Mesothelial cell of epicardium (in vitro differentiated cells): ENCODE measurements at regions not wholly inside any gene's neighbourhood (a gene's known extent, or its start where the extent isn't known, plus 50 kb on each side); places are given as distances from the start of the nearest gene placed in this dataset.
A peak's percentile ranks its signal among the peaks of the same experiment; 100 is the strongest.

Experiments
- DNase-seq, 2 experiments: peaks; one replicate each; pipeline ENCODE4 v3.0.0; 2021; ENCODE audit warnings: low spot score in 2 of 2; ENCODE audit not compliant: unreplicated experiment in 2 of 2
- H3K27ac Mint-ChIP-seq: 2 replicates; pipeline ENCODE4 v1.8.0; 2021; ENCODE audit warnings: mixed read lengths
- H3K27me3 Mint-ChIP-seq: 2 replicates; pipeline ENCODE4 v1.8.0; 2021; ENCODE audit warnings: low read depth, mixed read lengths
- H3K36me3 Mint-ChIP-seq: 2 replicates; pipeline ENCODE4 v1.8.0; 2021; ENCODE audit warnings: mixed read lengths
- H3K4me1 Mint-ChIP-seq: 2 replicates; pipeline ENCODE4 v1.8.0; 2021; ENCODE audit warnings: mixed read lengths
- H3K4me3 Mint-ChIP-seq: 2 replicates; pipeline ENCODE4 v1.8.0; 2021; ENCODE audit warnings: mild to moderate bottlenecking, moderate library complexity, mixed read lengths
- H3K9me3 Mint-ChIP-seq: 2 replicates; pipeline ENCODE4 v1.8.0; 2021; ENCODE audit warnings: mixed read lengths
- TF ChIP-seq, protein P1 (sequence below): fragments of 200-600 bp; sonication (generic); IDR thresholded peaks from one replicate; pipeline ENCODE4 v1.5.0; 2021; ENCODE audit warnings: antibody characterized with exemption; ENCODE audit not compliant: unreplicated experiment

DNA sequence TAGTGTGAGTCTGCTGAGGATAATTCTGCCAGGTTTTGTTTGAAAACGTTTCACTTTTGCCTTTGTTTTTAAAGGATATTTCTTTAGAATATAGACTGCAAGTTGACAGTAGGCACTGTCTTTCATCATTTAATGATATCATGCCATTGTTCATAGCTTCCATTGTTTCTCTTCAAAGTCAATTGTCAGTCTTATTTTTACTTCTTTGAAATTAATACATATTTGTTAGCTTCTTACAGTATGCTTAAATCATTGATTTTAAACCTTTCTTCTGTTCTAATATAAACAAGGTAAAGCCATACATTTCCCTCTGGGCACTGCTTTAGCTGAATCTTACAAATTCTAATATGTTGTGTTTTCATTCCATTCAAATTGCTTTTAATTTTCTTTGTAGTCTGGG is 62.3 kb upstream of the PARVA start:
- Mint-ChIP-seq H3K9me3 (peaks cover 36% of the 10 kb centered on the region), H3K4me1 (peaks cover 26% of the 10 kb centered on the region), H3K36me3 (peaks cover 12% of the 10 kb centered on the region), H3K27ac (no peak overlapping the region), H3K27me3 (no peaks in the 10 kb centered on the region), H3K4me3 (no peak overlapping the region)
- no peak for DNase-seq
- TF ChIP-seq, protein P1, sequence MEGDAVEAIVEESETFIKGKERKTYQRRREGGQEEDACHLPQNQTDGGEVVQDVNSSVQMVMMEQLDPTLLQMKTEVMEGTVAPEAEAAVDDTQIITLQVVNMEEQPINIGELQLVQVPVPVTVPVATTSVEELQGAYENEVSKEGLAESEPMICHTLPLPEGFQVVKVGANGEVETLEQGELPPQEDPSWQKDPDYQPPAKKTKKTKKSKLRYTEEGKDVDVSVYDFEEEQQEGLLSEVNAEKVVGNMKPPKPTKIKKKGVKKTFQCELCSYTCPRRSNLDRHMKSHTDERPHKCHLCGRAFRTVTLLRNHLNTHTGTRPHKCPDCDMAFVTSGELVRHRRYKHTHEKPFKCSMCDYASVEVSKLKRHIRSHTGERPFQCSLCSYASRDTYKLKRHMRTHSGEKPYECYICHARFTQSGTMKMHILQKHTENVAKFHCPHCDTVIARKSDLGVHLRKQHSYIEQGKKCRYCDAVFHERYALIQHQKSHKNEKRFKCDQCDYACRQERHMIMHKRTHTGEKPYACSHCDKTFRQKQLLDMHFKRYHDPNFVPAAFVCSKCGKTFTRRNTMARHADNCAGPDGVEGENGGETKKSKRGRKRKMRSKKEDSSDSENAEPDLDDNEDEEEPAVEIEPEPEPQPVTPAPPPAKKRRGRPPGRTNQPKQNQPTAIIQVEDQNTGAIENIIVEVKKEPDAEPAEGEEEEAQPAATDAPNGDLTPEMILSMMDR = no peak

DNA sequence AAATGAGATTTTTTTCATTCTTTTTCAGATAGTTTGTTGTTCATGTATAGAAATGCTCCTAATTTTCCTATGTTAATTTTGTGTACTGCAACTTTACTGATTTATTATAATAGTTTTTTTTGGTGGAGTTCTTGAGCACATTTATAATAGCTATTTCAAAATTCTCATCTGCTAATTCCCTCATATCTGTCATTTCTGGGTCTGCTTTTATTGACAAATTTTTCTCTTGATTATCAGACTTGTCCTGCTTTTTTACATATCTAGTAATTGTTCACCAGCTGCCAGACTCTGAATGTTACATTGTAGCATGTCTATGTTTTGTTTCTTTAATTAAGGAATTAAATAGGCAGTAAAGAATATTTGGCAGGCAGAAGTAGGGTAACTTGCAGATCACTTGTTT is 60.9 kb upstream of the PARVA start:
- peaks cover 40% of the 10 kb centered on the region for H3K4me1 Mint-ChIP-seq
- H3K27ac Mint-ChIP-seq = no peak overlapping the region
- H3K9me3 Mint-ChIP-seq = peaks cover 30% of the 10 kb centered on the region
- H3K36me3 Mint-ChIP-seq = peaks cover 12% of the 10 kb centered on the region
- H3K27me3 Mint-ChIP-seq = no peaks in the 10 kb centered on the region
- no peak for DNase-seq
- no peak overlapping the region for H3K4me3 Mint-ChIP-seq
- TF ChIP-seq, protein P1 = no peak

DNA sequence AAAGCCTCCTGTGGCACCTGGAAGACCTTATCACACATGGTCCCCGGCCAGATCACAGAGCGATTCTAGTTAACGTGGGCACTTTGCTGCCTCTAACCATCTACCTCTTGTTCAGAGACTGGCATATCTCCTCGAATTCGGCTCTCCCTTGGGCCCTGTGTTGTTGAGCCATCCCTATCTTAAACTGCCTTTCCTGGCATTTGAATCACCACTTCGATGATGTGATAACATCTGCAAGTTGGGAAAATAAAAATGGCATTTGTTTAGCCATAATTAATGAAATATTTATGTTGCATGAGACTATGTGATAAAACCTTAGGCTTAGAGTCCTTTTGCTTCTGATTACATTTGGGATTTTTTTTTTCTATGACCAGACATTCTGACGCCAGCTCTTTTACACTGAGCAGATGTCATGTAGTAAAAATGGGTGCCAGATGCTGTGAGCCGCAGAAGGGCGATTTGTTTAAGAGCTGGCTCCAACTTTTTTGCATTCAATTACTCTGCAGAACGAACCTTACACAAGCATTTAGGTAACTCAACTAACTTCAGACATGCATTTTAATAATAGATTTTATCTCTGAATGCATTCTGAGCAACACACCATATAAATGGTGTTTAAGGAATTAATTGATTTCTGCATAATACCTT is 58.5 kb upstream of the PARVA start:
- peaks cover 12% of the 10 kb centered on the region for H3K36me3 Mint-ChIP-seq
- H3K4me3 Mint-ChIP-seq = peak overlapping the region; percentile 18
- peak overlapping the region; percentile 96 for H3K27ac Mint-ChIP-seq
- no peak for DNase-seq
- H3K27me3 Mint-ChIP-seq = no peaks in the 10 kb centered on the region
- peaks cover 38% of the 10 kb centered on the region for H3K4me1 Mint-ChIP-seq
- H3K9me3 Mint-ChIP-seq = peaks cover 20% of the 10 kb centered on the region
- TF ChIP-seq, protein P1 = no peak

DNA sequence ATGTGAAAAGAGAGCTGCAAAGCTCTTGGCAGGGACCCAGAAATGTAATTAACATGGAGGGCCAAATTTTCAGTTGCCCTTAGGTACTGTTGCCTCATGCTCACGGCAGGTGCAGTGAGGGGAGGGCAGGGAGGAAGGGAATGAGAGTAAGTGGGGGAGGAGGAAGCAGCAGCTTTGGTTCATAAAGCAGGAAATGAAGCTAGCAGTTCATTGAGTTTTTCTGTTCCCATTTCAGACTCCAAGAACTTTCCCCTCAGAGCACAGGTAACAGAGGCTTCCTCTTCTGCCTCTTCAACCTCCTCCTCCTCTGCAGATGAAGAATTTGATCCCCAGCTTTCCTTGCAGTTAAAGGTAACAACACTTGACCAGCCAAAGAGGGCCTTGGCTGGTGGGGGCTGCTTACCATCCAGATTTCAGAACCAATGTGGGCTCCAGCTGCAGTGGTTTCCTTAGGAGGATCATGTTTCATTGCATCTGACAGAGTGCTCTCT is 57.9 kb upstream of the PARVA start:
- Mint-ChIP-seq H3K4me1 (peaks cover 38% of the 10 kb centered on the region), H3K4me3 (peak overlapping the region; percentile 36), H3K27ac (peak overlapping the region; percentile 96), H3K27me3 (no peaks in the 10 kb centered on the region), H3K36me3 (peaks cover 12% of the 10 kb centered on the region), H3K9me3 (peaks cover 20% of the 10 kb centered on the region)
- TF ChIP-seq, protein P1 = no peak
- DNase-seq = no peak

DNA sequence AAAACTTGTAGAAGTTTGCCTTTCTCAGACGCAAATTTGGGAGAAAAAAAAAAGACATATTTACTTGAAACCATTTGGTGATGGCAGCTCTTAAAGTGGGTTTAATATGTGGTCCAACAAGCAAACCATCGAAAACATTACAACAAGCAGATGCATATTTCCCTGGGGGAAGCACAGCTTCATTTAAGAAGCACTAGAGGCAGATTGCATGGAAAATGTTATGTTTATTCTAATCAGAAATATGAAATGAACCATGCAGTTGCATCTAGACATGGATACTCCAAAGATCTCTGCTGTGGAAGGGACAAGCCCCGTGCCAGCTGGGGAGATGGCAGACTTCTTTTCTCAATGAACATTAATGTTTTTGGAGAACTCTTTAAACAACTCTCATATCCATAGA is 57.4 kb upstream of the PARVA start:
- H3K4me3 Mint-ChIP-seq = peak overlapping the region; percentile 3
- peaks cover 16% of the 10 kb centered on the region for H3K9me3 Mint-ChIP-seq
- no peaks in the 10 kb centered on the region for H3K27me3 Mint-ChIP-seq
- TF ChIP-seq, protein P1 = no peak
- no peak for DNase-seq
- H3K27ac Mint-ChIP-seq = peak overlapping the region; percentile 96
- peaks cover 38% of the 10 kb centered on the region for H3K4me1 Mint-ChIP-seq
- peaks cover 9% of the 10 kb centered on the region for H3K36me3 Mint-ChIP-seq
